ENCODE measurements at regions not wholly inside any gene's neighbourhood (a gene's known extent, or its start where the extent isn't known, plus 50 kb on each side); places are given as distances from the start of the nearest gene placed in this dataset.

GRCh38 chr3:194244167-194244566 lies 107.0 kb downstream of the CPN2 start:
- Mint-ChIP-seq H3K27ac (no peak overlapping the region), H3K4me1 (no peaks in the 10 kb centered on the region), H3K27me3 (peaks cover 9% of the 10 kb centered on the region), H3K4me3 (no peak overlapping the region), H3K36me3 (ENCODE audit: low read depth) (no peaks in the 10 kb centered on the region), H3K9me3 (no peaks in the 10 kb centered on the region)
- ATAC-seq (ENCODE audit: low read depth) (no peak), DNase-seq (no peak)
- POLR2A ChIA-PET, result interaction anchor here (0.6 kb wide), 1 partner anchor 22 kb away, joined by 3 read pairs; no protein-coding TSS in a partner anchor
- no peak for TF ChIP-seq CTCF (IDR thresholded peaks at IDR 0.05)
- intact Hi-C loops (cut with micrococcal nuclease), result no loop called here
- CTCF ChIA-PET, result no interaction called here

GRCh38 chr3:194245474-194245873 lies 105.7 kb downstream of the CPN2 start:
- POLR2A ChIA-PET, result no interaction called here
- no peaks in the 10 kb centered on the region for H3K9me3 Mint-ChIP-seq

GRCh38 chr3:194245975-194246561 lies 105.1 kb downstream of the CPN2 start:
- ChIA-PET CTCF (interaction anchor here (1.0 kb wide), 1 partner anchor 465 kb away, joined by 3 read pairs; no protein-coding TSS in a partner anchor), POLR2A (no interaction called here)
- TF ChIP-seq CTCF (IDR thresholded peaks at IDR 0.05), result no peak
- Mint-ChIP-seq H3K4me3 (no peak overlapping the region), H3K4me1 (no peaks in the 10 kb centered on the region), H3K9me3 (no peaks in the 10 kb centered on the region), H3K27me3 (peaks cover 21% of the 10 kb centered on the region), H3K36me3 (ENCODE audit: low read depth) (no peaks in the 10 kb centered on the region), H3K27ac (no peak overlapping the region)
- ATAC-seq (ENCODE audit: low read depth) (no peak), DNase-seq (no peak)
- intact Hi-C loops (cut with micrococcal nuclease), result no loop called here

More at GRCh38 chr3:194245474-194245873, 105.7 kb downstream of the CPN2 start:
- CTCF ChIA-PET, result interaction anchor here (1.0 kb wide), 1 partner anchor 465 kb away, joined by 3 read pairs; no protein-coding TSS in a partner anchor
- intact Hi-C loops (cut with micrococcal nuclease), result no loop called here
- Mint-ChIP-seq H3K36me3 (ENCODE audit: low read depth) (no peaks in the 10 kb centered on the region), H3K27me3 (peaks cover 16% of the 10 kb centered on the region), H3K27ac (no peak overlapping the region), H3K4me1 (no peaks in the 10 kb centered on the region), H3K4me3 (no peak overlapping the region)
- no peak for DNase-seq
- no peak for TF ChIP-seq CTCF (IDR thresholded peaks at IDR 0.05)
- no peak for ATAC-seq (ENCODE audit: low read depth)

- H3K4me3 Mint-ChIP-seq, result no peak overlapping the region
- H3K36me3 Mint-ChIP-seq (ENCODE audit: low read depth), result no peaks in the 10 kb centered on the region
- H3K9me3 Mint-ChIP-seq, result no peaks in the 10 kb centered on the region
- CTCF ChIA-PET, result no interaction called here
- H3K27ac Mint-ChIP-seq, result no peak overlapping the region
- ATAC-seq (ENCODE audit: low read depth), result no peak
- no peak for TF ChIP-seq CTCF (IDR thresholded peaks at IDR 0.05)
- intact Hi-C loops (cut with micrococcal nuclease), result no loop called here
- H3K27me3 Mint-ChIP-seq, result peaks cover 26% of the 10 kb centered on the region
- DNase-seq, result no peak
- no peaks in the 10 kb centered on the region for H3K4me1 Mint-ChIP-seq
- POLR2A ChIA-PET, result no interaction called here
Observed at GRCh38 chr3:194246709-194247349, 104.3 kb downstream of the CPN2 start.

GRCh38 chr3:194247350-194247740 lies 103.8 kb downstream of the CPN2 start:
- H3K4me3 Mint-ChIP-seq, result no peak overlapping the region
- ChIA-PET CTCF (no interaction called here), POLR2A (no interaction called here)
- no peaks in the 10 kb centered on the region for H3K9me3 Mint-ChIP-seq
- intact Hi-C loops (cut with micrococcal nuclease), result no loop called here
- H3K27ac Mint-ChIP-seq, result no peak overlapping the region
- peaks cover 31% of the 10 kb centered on the region for H3K27me3 Mint-ChIP-seq
- no peaks in the 10 kb centered on the region for H3K36me3 Mint-ChIP-seq (ENCODE audit: low read depth)
- DNase-seq, result no peak
- no peak for TF ChIP-seq CTCF (IDR thresholded peaks at IDR 0.05)
- no peaks in the 10 kb centered on the region for H3K4me1 Mint-ChIP-seq
- no peak for ATAC-seq (ENCODE audit: low read depth)
